Right lobe of liver (tissue), 4 donors: ENCODE measurements at regions not wholly inside any gene's neighbourhood (a gene's known extent, or its start where the extent isn't known, plus 50 kb on each side); places are given as distances from the start of the nearest gene placed in this dataset.

ENCODE experiments used
- CTCF ChIP-seq, 4 donors: fragments of 200-600 bp in 3 of 4; fragments of 450-650 bp in 1 of 4; IDR thresholded peaks; one replicate each; pipeline versions ENCODE4 v1.5.1 to v1.8.0; 2016 to 2022; ENCODE audit warnings: antibody characterized with exemption in 4 of 4, mild to moderate bottlenecking in 2 of 4
- POLR2A ChIP-seq: fragments of 450-650 bp; IDR thresholded peaks from one replicate; pipeline ENCODE4 v1.6.1; 2017; ENCODE audit warnings: antibody characterized with exemption, mild to moderate bottlenecking
- donor health status: DM: no; HTN: no; CAD: no.
- donor health status: DM: no; HTN: no; CAD: no.
- donor health status: DM: no; HTN: yes; CAD: no.

DNA sequence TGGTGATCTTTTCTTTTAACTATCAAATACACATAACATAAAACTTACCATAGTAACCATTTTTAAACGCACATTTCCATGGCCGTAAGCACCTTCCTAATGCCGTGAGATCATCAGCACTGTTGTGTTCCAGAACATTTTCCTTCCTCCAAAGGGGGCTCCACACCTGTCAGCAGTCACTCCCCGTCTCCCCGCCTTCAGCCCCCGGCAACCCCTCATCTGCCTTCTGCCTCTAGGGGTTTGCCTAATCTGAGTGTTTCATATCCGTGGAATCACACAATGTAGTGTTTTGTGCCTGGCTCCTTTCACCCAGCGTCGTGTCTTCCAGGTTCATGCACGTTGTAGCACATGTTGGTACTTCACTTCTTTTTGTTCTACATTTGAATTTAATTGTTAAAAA, 350.1 kb upstream of the TNRC6C start:
- TF ChIP-seq CTCF (IDR thresholded peaks at IDR 0.05) (no peak), POLR2A (no peak)
